IPS-15b (cell line): ENCODE measurements at regions not wholly inside any gene's neighbourhood (a gene's known extent, or its start where the extent isn't known, plus 50 kb on each side); places are given as distances from the start of the nearest gene placed in this dataset.
A peak's percentile ranks its signal among the peaks of the same experiment; 100 is the strongest.

ENCODE experiments used
- H3K27me3 ChIP-seq: one replicate; pipeline ENCODE4 v1.6.1; 2013; ENCODE audit warnings: low read length; ENCODE audit not compliant: control insufficient read depth, insufficient read depth
- H3K36me3 ChIP-seq: one replicate; pipeline ENCODE4 v1.6.1; 2013; ENCODE audit warnings: low read length; ENCODE audit not compliant: control insufficient read depth, insufficient read depth
- H3K4me1 ChIP-seq: one replicate; pipeline ENCODE4 v1.6.1; 2013; ENCODE audit warnings: mild to moderate bottlenecking, low read length; ENCODE audit not compliant: control insufficient read depth, insufficient read depth
- H3K4me3 ChIP-seq: one replicate; pipeline ENCODE4 v1.5.1; 2013; ENCODE audit warnings: low read depth, low read length
- H3K9ac ChIP-seq: one replicate; pipeline ENCODE4 v1.6.1; 2013; ENCODE audit warnings: low read depth, mild to moderate bottlenecking, low read length
- H3K9me3 ChIP-seq: one replicate; pipeline ENCODE4 v1.6.1; 2013; ENCODE audit warnings: mild to moderate bottlenecking, low read length; ENCODE audit not compliant: control insufficient read depth, insufficient read depth

DNA sequence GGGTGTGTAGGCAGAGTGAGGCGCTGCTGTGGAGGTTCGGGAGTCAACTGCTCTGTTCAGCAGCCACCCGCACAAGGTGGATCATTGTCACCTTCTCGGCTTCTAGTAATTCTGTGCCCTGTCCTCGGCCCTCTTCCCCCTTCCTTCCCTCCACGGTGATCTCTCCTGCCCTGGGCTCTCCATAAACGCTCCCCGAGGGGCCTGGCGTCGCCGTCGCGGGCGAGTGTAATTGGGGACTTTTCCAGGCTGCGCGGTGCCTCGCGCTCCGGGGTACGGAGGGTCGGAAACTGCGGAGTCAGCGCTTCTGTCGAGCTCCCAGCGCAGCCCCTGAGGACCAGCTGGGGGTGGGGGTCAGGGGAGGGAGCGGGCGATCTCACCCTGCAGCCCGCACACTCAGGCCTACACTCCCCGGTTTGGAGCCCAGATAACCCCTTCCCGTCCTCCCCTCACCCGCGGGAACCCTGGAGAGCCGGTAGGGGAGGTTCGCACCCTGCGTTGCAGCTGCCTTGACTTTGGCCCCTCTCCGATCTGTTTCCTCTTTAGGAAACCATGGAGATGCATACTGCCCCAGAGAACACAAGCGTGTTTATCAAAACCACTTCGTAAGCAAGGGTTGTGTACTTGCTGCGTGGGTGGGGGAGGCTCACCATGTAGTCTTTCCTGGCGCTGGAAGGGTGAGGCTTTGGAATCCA is 188.3 kb upstream of the ZNF618 start:
- Histone ChIP-seq H3K27me3 (peaks cover 47% of the 10 kb centered on the region), H3K9ac (peak overlapping the region; percentile 47), H3K36me3 (no peaks in the 10 kb centered on the region), H3K4me1 (no peaks in the 10 kb centered on the region), H3K4me3 (peak overlapping the region; percentile 75), H3K9me3 (no peaks in the 10 kb centered on the region)

DNA sequence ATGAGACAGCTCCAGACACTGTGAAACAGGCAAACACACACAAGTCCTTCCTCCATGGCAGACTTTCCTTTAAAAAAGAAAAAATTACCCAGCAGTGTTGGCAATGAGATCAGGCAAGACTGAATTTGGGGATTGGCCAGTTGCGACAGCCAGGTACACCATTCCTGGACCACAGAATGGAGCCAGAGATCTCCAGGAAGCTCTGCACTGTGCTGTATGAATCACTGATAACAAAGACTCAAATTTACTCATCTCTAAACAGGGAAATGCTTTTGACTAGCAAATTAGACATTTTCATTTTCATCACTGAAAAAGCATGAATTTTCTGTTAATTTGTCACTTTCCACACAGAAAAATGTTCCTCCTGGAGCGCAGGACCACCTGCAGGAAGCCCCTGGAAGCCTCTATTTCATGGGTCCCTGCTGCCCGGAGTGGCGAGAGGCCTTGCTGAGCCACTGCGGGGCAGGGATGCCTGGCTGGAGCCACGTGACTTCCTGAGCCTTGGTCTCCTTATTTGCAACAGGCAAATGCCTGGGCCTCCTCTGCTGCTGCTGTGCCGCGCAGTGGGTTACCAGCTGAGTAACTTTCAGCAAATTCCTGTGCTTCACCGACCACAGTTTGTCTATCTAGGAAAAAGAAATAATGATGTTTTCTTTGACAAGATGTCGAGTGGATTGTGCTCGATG is 185.9 kb upstream of the ZNF618 start:
- no peaks in the 10 kb centered on the region for H3K36me3 ChIP-seq
- no peaks in the 10 kb centered on the region for H3K4me1 ChIP-seq
- H3K27me3 ChIP-seq, result peaks cover 43% of the 10 kb centered on the region
- no peaks in the 10 kb centered on the region for H3K9me3 ChIP-seq
- H3K9ac ChIP-seq, result no peak overlapping the region
- H3K4me3 ChIP-seq, result no peak overlapping the region

DNA sequence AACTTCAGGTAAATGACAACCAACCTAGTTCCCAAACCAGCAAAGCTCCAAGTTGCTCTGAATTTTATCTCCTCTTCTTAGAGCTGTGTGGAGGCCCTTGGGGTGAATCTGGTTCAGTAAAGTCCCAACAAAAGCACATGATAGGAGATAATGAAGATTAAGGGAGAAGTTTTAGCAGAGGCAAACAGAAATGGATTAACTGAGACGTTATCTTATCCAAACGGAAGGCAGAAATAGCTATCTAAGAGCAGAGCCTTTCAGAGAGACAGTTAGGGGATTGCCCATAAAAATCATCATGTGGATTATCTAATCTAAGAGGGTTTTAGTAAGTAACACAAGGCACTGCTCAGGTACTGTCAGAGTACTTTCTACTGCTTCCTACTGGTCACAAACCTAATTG is 183.9 kb upstream of the ZNF618 start:
- H3K9me3 ChIP-seq, result no peaks in the 10 kb centered on the region
- H3K27me3 ChIP-seq, result peaks cover 30% of the 10 kb centered on the region
- no peak overlapping the region for H3K9ac ChIP-seq
- no peaks in the 10 kb centered on the region for H3K36me3 ChIP-seq
- H3K4me1 ChIP-seq, result no peaks in the 10 kb centered on the region
- H3K4me3 ChIP-seq, result no peak overlapping the region

DNA sequence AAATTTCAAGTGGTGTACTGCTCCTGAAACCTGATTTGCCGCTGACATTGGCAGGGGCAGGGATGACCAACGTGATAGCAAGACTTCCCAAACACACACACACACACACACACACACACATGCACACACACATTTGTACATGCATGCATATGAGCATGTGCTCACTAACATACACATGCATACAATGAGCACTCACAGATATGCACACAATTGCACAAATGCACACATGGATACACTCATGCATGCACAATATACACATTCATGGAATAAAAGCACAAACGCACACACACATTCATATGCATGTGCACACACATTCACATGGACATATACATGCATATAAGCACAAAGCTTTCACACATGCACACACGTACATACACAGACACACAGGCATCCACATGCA is 181.2 kb upstream of the ZNF618 start:
- no peaks in the 10 kb centered on the region for H3K9me3 ChIP-seq
- no peak overlapping the region for H3K4me3 ChIP-seq

DNA sequence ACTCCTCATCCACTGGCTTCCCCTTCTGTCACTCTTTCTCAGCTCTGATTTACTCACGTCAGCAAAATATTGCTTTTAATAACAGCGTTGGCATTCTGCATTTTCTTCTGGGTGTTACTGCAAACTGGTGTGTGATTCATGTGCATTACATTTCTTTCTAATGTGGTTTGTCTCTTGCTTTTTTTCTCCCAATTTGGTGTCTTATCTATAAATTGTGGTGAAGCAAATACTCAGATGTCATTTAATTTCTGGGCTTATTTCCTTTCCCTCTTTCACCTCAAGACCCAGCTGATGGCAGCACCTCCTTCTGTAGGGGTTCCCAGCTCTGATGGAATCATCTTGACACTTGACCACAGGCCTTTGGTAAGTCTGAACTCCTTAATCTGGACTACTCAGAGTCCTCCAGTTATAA is 180.7 kb upstream of the ZNF618 start:
- Histone ChIP-seq H3K27me3 (no peaks in the 10 kb centered on the region), H3K36me3 (no peaks in the 10 kb centered on the region), H3K4me3 (no peak overlapping the region), H3K9me3 (no peaks in the 10 kb centered on the region), H3K9ac (no peak overlapping the region), H3K4me1 (no peaks in the 10 kb centered on the region)

More for the DNA sequence above, 181.2 kb upstream of the ZNF618 start:
- H3K36me3 ChIP-seq, result no peaks in the 10 kb centered on the region
- no peaks in the 10 kb centered on the region for H3K4me1 ChIP-seq
- H3K9ac ChIP-seq, result no peak overlapping the region
- H3K27me3 ChIP-seq, result peaks cover 3% of the 10 kb centered on the region

DNA sequence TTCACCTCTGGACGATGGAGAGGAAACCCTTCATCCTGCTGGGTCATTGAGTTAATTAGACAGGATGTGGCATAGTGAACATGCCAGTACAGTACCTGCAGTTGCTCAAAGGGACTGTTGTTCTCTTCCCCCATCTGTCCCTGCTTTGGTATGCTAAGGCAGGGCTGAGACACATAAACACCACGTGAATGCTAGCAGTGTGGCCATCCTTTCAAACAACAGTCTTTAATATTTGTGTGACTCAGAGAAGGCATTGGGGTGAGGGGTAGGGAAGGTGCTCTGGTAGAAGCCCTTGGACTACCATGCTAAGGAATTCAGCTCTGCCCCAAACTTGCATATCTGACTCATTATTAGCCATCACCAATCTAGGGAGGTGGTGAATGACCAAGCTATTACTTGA is 180.2 kb upstream of the ZNF618 start:
- no peaks in the 10 kb centered on the region for H3K27me3 ChIP-seq

DNA sequence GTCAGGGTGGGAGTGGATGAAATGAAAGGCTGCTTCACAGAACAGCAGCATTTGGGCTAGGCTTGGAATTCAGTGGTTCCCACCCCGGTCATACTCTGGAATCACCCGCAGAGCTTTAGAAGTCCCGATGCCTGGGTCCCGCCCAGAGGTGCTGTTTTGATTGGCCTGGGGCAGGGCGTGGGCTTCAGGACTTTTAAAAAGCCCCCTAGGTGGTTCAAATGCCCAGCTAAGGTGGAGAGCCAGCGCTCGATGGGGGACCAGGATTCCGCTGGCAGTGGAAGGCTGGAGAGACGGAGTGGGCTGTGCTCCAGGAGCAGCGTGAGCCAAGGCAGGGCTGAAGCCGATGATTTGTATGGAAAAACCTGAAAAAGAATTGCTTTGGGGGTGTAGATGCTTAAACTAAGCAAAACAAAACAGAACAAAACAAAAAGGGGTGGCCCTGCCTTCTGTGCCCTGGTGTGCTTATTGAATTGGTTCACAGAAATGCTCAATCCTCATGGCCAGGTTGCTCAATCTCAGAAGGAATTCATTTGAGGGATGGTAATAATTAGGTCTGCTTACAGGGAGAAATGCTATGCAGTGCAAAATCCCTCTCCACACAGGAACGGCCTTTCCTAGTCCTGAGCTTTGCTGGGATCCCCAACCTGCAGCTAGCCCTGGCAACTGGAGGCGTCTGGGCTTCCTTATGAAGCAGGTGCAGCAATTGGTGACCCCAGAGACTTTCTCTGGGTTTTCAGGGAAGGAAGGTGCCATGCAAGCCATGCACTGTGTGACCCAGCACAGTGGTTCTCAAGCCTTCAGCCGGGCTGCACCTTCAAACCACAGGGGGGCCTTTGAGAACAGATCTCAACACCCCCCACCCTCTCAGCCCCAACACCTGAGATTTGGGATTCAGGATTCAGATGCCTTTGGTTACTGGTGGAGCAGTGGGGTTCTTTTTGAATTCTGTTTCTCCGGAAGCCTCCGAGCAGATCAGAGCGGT is 174.0 kb upstream of the ZNF618 start:
- Histone ChIP-seq H3K27me3 (no peaks in the 10 kb centered on the region), H3K9me3 (no peaks in the 10 kb centered on the region), H3K4me1 (peaks cover 9% of the 10 kb centered on the region), H3K36me3 (no peaks in the 10 kb centered on the region), H3K9ac (no peak overlapping the region), H3K4me3 (peak overlapping the region; percentile 8)

More for the DNA sequence above, 180.2 kb upstream of the ZNF618 start:
- Histone ChIP-seq H3K4me1 (no peaks in the 10 kb centered on the region), H3K9me3 (no peaks in the 10 kb centered on the region), H3K9ac (no peak overlapping the region), H3K36me3 (no peaks in the 10 kb centered on the region), H3K4me3 (no peak overlapping the region)

DNA sequence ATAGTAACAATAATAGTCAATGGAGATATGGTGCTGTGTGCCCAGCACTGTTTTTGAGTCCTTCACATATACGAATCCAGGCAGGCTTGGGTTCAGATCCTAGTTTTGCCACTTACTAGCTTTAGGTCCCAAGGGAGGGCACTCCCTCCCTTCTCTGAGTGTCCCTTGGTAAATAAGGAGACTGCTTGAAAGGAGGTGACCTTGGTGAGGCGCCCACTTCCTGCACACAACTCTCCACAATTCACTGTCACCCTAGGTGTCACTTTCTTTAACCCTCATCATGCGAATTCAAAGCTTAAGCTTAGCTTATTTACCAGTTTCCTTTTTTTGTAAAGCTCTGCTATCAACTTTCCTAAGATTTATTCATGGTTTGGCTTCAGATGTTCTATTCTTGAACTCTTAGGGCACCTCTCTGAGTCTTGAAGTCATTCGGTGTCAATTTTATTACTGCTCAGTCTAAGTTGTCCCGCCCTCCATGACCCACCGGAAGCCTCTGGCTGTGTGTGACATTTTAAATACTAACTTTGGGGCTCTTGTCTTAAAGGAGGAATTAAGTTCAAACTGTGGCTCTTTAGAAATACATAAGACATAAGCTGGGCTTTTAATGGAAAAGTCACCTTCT is 170.7 kb upstream of the ZNF618 start:
- H3K27me3 ChIP-seq, result no peaks in the 10 kb centered on the region
- H3K9me3 ChIP-seq, result peaks cover 4% of the 10 kb centered on the region
- H3K4me1 ChIP-seq, result peaks cover 13% of the 10 kb centered on the region
- H3K4me3 ChIP-seq, result no peak overlapping the region
- no peak overlapping the region for H3K9ac ChIP-seq
- no peaks in the 10 kb centered on the region for H3K36me3 ChIP-seq

DNA sequence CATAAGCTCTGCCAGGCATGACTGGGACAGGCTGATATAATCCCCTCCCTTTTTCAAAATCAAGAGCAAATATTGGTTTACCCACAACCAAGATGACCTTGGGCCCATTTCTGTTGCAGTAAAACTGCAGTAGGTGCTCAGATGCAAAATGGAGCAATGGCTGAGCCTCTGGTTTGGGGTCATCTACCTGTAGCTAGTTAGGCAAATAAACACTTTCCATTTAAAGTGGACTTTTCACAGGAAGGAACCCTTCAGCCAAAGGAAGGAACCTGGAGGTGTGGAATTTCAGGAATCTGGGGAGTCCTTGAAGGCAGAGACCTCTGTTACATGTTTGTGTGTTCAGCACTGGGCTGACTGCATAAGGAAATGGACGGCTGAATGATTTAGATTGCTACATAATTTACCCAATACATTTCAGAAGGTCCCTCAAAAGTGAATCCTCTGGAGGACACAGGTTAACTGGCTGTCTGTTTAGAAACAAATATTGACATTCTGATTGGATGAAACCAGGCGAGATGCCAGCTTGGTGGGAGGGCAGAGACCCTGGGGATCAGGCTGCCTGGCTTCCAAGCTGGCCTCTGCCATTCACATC is 170.1 kb upstream of the ZNF618 start:
- Histone ChIP-seq H3K4me1 (peaks cover 13% of the 10 kb centered on the region), H3K27me3 (no peaks in the 10 kb centered on the region), H3K4me3 (no peak overlapping the region), H3K9me3 (peaks cover 4% of the 10 kb centered on the region), H3K36me3 (no peaks in the 10 kb centered on the region), H3K9ac (peak overlapping the region; percentile 9)

DNA sequence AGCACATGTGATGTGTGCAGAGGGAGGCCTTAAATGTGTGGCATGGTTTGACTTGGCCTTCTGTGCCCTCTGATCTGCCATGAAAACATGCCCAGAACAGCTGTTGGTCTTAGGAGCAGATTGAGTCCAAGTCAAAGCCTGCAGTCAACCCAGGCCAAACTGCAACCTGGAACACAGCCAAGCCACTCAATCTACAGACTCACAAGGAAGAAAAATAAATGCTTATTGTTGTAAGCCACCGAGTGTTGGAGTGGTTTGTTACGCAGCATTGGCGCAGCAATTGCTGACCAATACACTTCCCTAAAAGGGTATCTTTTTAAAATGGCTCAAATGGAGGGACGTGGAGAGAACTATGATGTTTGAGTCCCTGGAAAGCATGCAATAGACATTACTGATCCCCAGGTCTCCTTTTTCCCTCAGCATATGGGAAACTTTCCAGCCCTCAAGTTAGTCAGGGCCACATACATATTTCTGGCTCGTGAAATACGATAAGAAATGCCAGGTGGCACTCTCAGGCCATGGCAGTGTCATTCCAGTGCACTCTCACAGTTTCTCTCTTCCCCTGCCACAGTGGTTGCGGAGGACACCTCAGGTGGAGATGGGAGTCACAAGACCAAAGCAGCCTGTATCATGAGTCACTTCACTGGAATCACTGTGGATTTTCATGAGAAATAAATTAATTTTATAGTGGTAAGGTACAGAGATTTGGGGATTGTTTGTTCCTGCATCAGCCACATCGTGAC is 168.0 kb upstream of the ZNF618 start:
- no peaks in the 10 kb centered on the region for H3K27me3 ChIP-seq
- peaks cover 4% of the 10 kb centered on the region for H3K9me3 ChIP-seq
- no peak overlapping the region for H3K9ac ChIP-seq
- H3K36me3 ChIP-seq, result no peaks in the 10 kb centered on the region
- no peak overlapping the region for H3K4me3 ChIP-seq
- H3K4me1 ChIP-seq, result peaks cover 9% of the 10 kb centered on the region
